Fibroblast of lung (primary cell): ENCODE measurements at regions not wholly inside any gene's neighbourhood (a gene's known extent, or its start where the extent isn't known, plus 50 kb on each side); places are given as distances from the start of the nearest gene placed in this dataset.
"Not testable (repeated sequence)": the region's sequence is repeated elsewhere in the genome, so short reads cannot be mapped to it uniquely, and the experiment has no call there.

Experiments used
- DNase-seq, 2 donors: peaks; one replicate each; pipeline versions ENCODE4 v3.0.0 to v3.0.0-alpha.2; 2010; ENCODE audit warnings: low read depth in 2 of 2
- H2AFZ ChIP-seq: 2 replicates; pipeline ENCODE4 v1.5.1; 2012; ENCODE audit warnings: low read length, control low read depth, inconsistent platforms
- H3K27ac ChIP-seq: 2 replicates; pipeline ENCODE4 v1.5.1; 2011; ENCODE audit warnings: low read length, control low read depth; ENCODE audit not compliant: insufficient read depth
- H3K27me3 ChIP-seq: 2 replicates; pipeline ENCODE4 v1.5.1; 2011; ENCODE audit warnings: mild to moderate bottlenecking, low read length; ENCODE audit not compliant: control insufficient read depth, insufficient read depth
- H3K36me3 ChIP-seq: 2 replicates; pipeline ENCODE4 v1.5.1; 2011; ENCODE audit warnings: low read length; ENCODE audit not compliant: control insufficient read depth, insufficient read depth
- H3K4me1 ChIP-seq: 2 replicates; pipeline ENCODE4 v1.5.1; 2011; ENCODE audit warnings: low read length; ENCODE audit not compliant: control insufficient read depth, insufficient read depth; ENCODE audit errors: extremely low read depth
- H3K4me2 ChIP-seq: 2 replicates; pipeline ENCODE4 v1.5.1; 2011; ENCODE audit warnings: low read length, control low read depth; ENCODE audit not compliant: insufficient read depth; ENCODE audit errors: extremely low read depth
- H3K4me3 ChIP-seq, 4 experiments: fragments of 200-600 bp in 1 of 4; sonication (generic) in 1 of 4; replicated peaks in 1 of 4; 2 replicates each; pipeline ENCODE4 v1.5.1; 2011 to 2016; ENCODE audit warnings: low read length in 4 of 4, low read depth in 3 of 4, mild to moderate bottlenecking in 3 of 4, control low read depth in 2 of 4, inconsistent platforms in 1 of 4, mixed read lengths in 1 of 4; ENCODE audit not compliant: insufficient read depth in 1 of 4; ENCODE audit errors: control extremely low read depth in 1 of 4
- H3K79me2 ChIP-seq: 2 replicates; pipeline ENCODE4 v1.5.1; 2012; ENCODE audit warnings: mild to moderate bottlenecking, low read length, inconsistent platforms; ENCODE audit not compliant: control insufficient read depth, insufficient read depth
- H3K9ac ChIP-seq: 2 replicates; pipeline ENCODE4 v1.5.1; 2011; ENCODE audit warnings: mild to moderate bottlenecking, low read length, control low read depth; ENCODE audit not compliant: insufficient read depth
- H3K9me3 ChIP-seq: 2 replicates; pipeline ENCODE4 v1.5.1; 2012; ENCODE audit warnings: low read depth, low read length; ENCODE audit not compliant: control insufficient read depth, insufficient read depth
- H4K20me1 ChIP-seq: 2 replicates; pipeline ENCODE4 v1.5.1; 2011; ENCODE audit warnings: low read length; ENCODE audit not compliant: control insufficient read depth, insufficient read depth; ENCODE audit errors: extremely low read depth
- CTCF ChIP-seq, 2 donors: IDR thresholded peaks in 1 of 2; conservative IDR thresholded peaks in 1 of 2; 1 replicate in 1 of 2; 2 replicates in 1 of 2; pipeline ENCODE4 v1.5.1; 2011 to 2012; ENCODE audit warnings: low read length in 2 of 2, control low read depth in 1 of 2, inconsistent platforms in 1 of 2, low read depth in 1 of 2, mild to moderate bottlenecking in 1 of 2
- EZH2 ChIP-seq: IDR thresholded peaks from 2 replicates; pipeline ENCODE4 v1.5.1; 2012; ENCODE audit warnings: low read length, control low read depth, mild to moderate bottlenecking; ENCODE audit errors: missing control alignments

- H3K36me3 ChIP-seq, result no peaks in the 10 kb centered on the region
- H3K4me3 ChIP-seq, result no peak overlapping the region
- no peaks in the 10 kb centered on the region for H3K4me1 ChIP-seq
- H3K27ac ChIP-seq, result no peak overlapping the region
- no peaks in the 10 kb centered on the region for H3K27me3 ChIP-seq
- no peak overlapping the region for H3K4me2 ChIP-seq
- no peak overlapping the region for H2AFZ ChIP-seq
- no peak overlapping the region for H3K9ac ChIP-seq
- H3K79me2 ChIP-seq, result no peaks in the 10 kb centered on the region
- no peaks in the 10 kb centered on the region for H4K20me1 ChIP-seq
- no peak for DNase-seq
- H3K9me3 ChIP-seq, result no peaks in the 10 kb centered on the region
- TF ChIP-seq CTCF (conservative IDR thresholded peaks at IDR 0.05 in 1 of 2, IDR thresholded peaks at IDR 0.05 in 1 of 2; ENCODE audit: low read depth in 1 of 2, low read length in 2 of 2) (no peak), EZH2 (no peak)
Measured at GRCh38 chr6:20340068-20340848, 61.4 kb upstream of the E2F3 start.

DNA sequence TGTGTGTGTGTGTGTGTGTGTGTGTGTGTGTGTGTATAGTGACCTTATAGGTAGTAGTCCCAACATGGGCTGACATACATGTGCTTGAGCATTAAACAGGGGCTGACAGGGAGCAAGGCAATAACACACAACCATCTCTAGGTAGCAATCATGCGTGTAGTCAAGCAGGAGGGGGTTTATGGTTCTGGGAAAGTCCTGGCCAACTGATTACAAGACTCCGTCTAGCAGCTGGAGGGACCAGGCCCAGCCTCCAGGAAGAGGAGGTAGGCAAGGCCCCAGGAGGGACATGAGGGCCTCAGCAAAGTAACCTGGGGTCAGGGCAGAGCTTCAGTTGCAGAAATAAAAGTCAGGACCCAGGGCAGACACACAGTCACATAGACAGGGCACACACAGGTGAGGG, 60.6 kb upstream of the E2F3 start:
- H3K9ac ChIP-seq, result no peak overlapping the region

GRCh38 chr6:20341564-20341963, 60.1 kb upstream of the E2F3 start:
- H2AFZ ChIP-seq, result no peak overlapping the region
- no peaks in the 10 kb centered on the region for H3K27me3 ChIP-seq
- H4K20me1 ChIP-seq, result no peaks in the 10 kb centered on the region
- TF ChIP-seq CTCF (conservative IDR thresholded peaks at IDR 0.05 in 1 of 2, IDR thresholded peaks at IDR 0.05 in 1 of 2; ENCODE audit: low read depth in 1 of 2, low read length in 2 of 2), result no peak
- no peak for TF ChIP-seq EZH2
- H3K4me1 ChIP-seq, result no peaks in the 10 kb centered on the region
- H3K27ac ChIP-seq, result no peak overlapping the region
- no peak for DNase-seq
- H3K9me3 ChIP-seq, result no peaks in the 10 kb centered on the region
- H3K36me3 ChIP-seq, result no peaks in the 10 kb centered on the region
- H3K4me3 ChIP-seq, result no peak overlapping the region
- H3K79me2 ChIP-seq, result no peaks in the 10 kb centered on the region
- no peak overlapping the region for H3K9ac ChIP-seq
- H3K4me2 ChIP-seq, result no peak overlapping the region

More for the DNA sequence above, 60.6 kb upstream of the E2F3 start:
- DNase-seq, result no peak
- H4K20me1 ChIP-seq, result no peaks in the 10 kb centered on the region
- H3K27me3 ChIP-seq, result no peaks in the 10 kb centered on the region
- H3K36me3 ChIP-seq, result no peaks in the 10 kb centered on the region
- H3K4me3 ChIP-seq, result no peak overlapping the region
- no peak overlapping the region for H3K4me2 ChIP-seq
- H3K27ac ChIP-seq, result no peak overlapping the region
- no peaks in the 10 kb centered on the region for H3K9me3 ChIP-seq
- H3K4me1 ChIP-seq, result no peaks in the 10 kb centered on the region
- H2AFZ ChIP-seq, result no peak overlapping the region
- no peaks in the 10 kb centered on the region for H3K79me2 ChIP-seq
- TF ChIP-seq EZH2 (no peak), CTCF (conservative IDR thresholded peaks at IDR 0.05 in 1 of 2, IDR thresholded peaks at IDR 0.05 in 1 of 2; ENCODE audit: low read depth in 1 of 2, low read length in 2 of 2) (no peak)

- not testable (repeated sequence) for H3K9me3 ChIP-seq, H4K20me1 ChIP-seq, DNase-seq, H3K79me2 ChIP-seq, H3K27me3 ChIP-seq, H3K27ac ChIP-seq, H3K36me3 ChIP-seq, H3K4me2 ChIP-seq, H3K4me1 ChIP-seq, H3K9ac ChIP-seq, H2AFZ ChIP-seq, H3K4me3 ChIP-seq
Measured at GRCh38 chr6:20346948-20347347, 54.7 kb upstream of the E2F3 start.
